ENCODE measurements at regions not wholly inside any gene's neighbourhood (a gene's known extent, or its start where the extent isn't known, plus 50 kb on each side); places are given as distances from the start of the nearest gene placed in this dataset.

DNA sequence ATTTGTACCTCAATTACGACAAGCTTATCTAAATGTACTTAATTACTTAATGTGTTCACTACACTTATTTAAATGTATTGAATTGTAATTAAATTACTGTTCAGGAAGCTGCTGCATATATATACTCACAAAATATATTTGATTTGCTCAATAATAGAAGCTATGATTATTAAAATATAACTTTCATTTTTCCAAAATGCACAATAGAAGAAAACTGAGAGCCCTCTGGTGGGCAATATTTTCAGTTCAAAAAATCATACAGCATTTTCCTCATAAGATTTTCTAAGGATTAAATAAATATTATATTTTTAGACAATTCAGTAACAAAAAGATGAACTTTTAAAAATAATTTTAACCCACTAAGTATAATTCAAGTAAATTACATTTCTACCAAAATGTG is 217.3 kb downstream of the DKK2 start:
- ChIA-PET CTCF (interaction anchor here (0.5 kb wide), 1 partner anchor 407 kb away, joined by 5 read pairs; no protein-coding TSS in a partner anchor), POLR2A (no interaction called here)
- no peaks in the 10 kb centered on the region for H3K4me1 ChIP-seq (ENCODE audit: control insufficient read depth, insufficient read depth, low read length)
- TF ChIP-seq ZNF626 (tag by site-specific recombination; IDR thresholded peaks at IDR 0.05): no peak
- TF ChIP-seq, protein P1, sequence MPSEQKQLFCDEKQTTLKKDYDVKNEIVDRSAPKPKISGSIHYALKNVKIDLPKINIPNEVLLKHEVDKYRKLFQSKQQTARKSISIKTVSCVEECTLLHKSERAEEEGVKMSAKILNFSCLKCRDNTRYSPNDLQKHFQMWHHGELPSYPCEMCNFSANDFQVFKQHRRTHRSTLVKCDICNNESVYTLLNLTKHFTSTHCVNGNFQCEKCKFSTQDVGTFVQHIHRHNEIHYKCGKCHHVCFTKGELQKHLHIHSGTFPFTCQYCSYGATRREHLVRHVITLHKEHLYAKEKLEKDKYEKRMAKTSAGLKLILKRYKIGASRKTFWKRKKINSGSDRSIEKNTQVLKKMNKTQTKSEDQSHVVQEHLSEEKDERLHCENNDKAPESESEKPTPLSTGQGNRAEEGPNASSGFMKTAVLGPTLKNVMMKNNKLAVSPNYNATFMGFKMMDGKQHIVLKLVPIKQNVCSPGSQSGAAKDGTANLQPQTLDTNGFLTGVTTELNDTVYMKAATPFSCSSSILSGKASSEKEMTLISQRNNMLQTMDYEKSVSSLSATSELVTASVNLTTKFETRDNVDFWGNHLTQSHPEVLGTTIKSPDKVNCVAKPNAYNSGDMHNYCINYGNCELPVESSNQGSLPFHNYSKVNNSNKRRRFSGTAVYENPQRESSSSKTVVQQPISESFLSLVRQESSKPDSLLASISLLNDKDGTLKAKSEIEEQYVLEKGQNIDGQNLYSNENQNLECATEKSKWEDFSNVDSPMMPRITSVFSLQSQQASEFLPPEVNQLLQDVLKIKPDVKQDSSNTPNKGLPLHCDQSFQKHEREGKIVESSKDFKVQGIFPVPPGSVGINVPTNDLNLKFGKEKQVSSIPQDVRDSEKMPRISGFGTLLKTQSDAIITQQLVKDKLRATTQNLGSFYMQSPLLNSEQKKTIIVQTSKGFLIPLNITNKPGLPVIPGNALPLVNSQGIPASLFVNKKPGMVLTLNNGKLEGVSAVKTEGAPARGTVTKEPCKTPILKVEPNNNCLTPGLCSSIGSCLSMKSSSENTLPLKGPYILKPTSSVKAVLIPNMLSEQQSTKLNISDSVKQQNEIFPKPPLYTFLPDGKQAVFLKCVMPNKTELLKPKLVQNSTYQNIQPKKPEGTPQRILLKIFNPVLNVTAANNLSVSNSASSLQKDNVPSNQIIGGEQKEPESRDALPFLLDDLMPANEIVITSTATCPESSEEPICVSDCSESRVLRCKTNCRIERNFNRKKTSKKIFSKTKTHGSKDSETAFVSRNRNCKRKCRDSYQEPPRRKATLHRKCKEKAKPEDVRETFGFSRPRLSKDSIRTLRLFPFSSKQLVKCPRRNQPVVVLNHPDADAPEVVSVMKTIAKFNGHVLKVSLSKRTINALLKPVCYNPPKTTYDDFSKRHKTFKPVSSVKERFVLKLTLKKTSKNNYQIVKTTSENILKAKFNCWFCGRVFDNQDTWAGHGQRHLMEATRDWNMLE (tag by site-specific recombination; conservative IDR thresholded peaks at IDR 0.05; ENCODE audit: low read depth): no peak
- no peak overlapping the region for H3K27ac ChIP-seq (ENCODE audit: extremely low read depth, low read depth, low read length)
- no peaks in the 10 kb centered on the region for H3K36me3 ChIP-seq (ENCODE audit: control insufficient read depth in 2 of 2, insufficient read depth in 1 of 2, low read length in 2 of 2)
- H3K4me3 ChIP-seq (ENCODE audit: low read depth, low read length): no peak overlapping the region
- no peaks in the 10 kb centered on the region for H3K9me3 ChIP-seq (ENCODE audit: control insufficient read depth, insufficient read depth, low read depth, low read length)

DNA sequence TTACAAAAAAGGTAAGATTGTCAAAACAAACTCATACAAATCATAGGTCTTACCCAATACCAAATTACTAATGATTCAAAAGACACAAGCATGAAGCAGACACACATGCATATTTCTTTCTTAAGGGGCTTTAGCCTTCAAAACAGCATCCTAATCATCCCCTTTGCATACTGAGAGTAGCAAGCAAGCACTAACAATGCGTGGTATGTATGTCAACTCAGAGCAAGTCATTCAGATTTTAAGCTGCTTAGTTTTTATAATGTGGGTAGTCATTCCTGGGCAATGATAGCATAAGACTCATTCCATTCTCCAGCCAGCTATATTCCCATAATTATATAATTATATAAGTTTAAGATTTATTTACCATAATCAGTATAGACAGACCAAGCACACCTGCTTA is 219.6 kb downstream of the DKK2 start:
- Histone ChIP-seq H3K4me3 (ENCODE audit: low read depth, low read length) (no peak overlapping the region), H3K36me3 (ENCODE audit: control insufficient read depth in 2 of 2, insufficient read depth in 1 of 2, low read length in 2 of 2) (no peaks in the 10 kb centered on the region), H3K27ac (ENCODE audit: extremely low read depth, low read depth, low read length) (no peak overlapping the region), H3K9me3 (ENCODE audit: control insufficient read depth, insufficient read depth, low read depth, low read length) (no peaks in the 10 kb centered on the region), H3K4me1 (ENCODE audit: control insufficient read depth, insufficient read depth, low read length) (no peaks in the 10 kb centered on the region)
- TF ChIP-seq TRIM28 (IDR thresholded peaks at IDR 0.05; ENCODE audit: borderline replicate concordance, low read length): no peak
- TF ChIP-seq SCRT1 (tag by site-specific recombination; IDR thresholded peaks at IDR 0.05; ENCODE audit: borderline replicate concordance): no peak
- TF ChIP-seq ZNF341 (tag by site-specific recombination; IDR thresholded peaks at IDR 0.05; ENCODE audit: low read depth): no peak
- TF ChIP-seq ZNF548 (tag by site-specific recombination; IDR thresholded peaks at IDR 0.05): no peak
- no peak for TF ChIP-seq ZNF623 (tag by site-specific recombination; IDR thresholded peaks at IDR 0.05)
- no peak for TF ChIP-seq ZNF544 (tag by site-specific recombination; IDR thresholded peaks at IDR 0.05)
- no peak for TF ChIP-seq ZNF175 (tag by site-specific recombination; IDR thresholded peaks at IDR 0.05)
- no peak for TF ChIP-seq ZBTB21 (tag by site-specific recombination; IDR thresholded peaks at IDR 0.05)
- no peak for TF ChIP-seq ZNF404 (tag by site-specific recombination; IDR thresholded peaks at IDR 0.05)
- POLR2A ChIA-PET: no interaction called here
- CTCF ChIA-PET: no interaction called here

- TF ChIP-seq SP2 (tag by site-specific recombination; IDR thresholded peaks at IDR 0.05) (no peak), EGR2 (tag by site-specific recombination; IDR thresholded peaks at IDR 0.05; ENCODE audit: low read depth) (peak; percentile 70), ZNF366 (tag by site-specific recombination; conservative IDR thresholded peaks at IDR 0.05) (peak; percentile 51), ZFHX2 (tag by site-specific recombination; conservative IDR thresholded peaks at IDR 0.05) (0 out of 2 replicates have a peak, but pooled peaks have one; percentile 21)
- TF ChIP-seq, protein P2, sequence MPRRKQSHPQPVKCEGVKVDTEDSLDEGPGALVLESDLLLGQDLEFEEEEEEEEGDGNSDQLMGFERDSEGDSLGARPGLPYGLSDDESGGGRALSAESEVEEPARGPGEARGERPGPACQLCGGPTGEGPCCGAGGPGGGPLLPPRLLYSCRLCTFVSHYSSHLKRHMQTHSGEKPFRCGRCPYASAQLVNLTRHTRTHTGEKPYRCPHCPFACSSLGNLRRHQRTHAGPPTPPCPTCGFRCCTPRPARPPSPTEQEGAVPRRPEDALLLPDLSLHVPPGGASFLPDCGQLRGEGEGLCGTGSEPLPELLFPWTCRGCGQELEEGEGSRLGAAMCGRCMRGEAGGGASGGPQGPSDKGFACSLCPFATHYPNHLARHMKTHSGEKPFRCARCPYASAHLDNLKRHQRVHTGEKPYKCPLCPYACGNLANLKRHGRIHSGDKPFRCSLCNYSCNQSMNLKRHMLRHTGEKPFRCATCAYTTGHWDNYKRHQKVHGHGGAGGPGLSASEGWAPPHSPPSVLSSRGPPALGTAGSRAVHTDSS (tag by site-specific recombination; IDR thresholded peaks at IDR 0.05): peak; percentile 62
- no peak overlapping the region for H3K4me3 ChIP-seq (ENCODE audit: low read depth, low read length)
- H3K36me3 ChIP-seq (ENCODE audit: control insufficient read depth in 2 of 2, insufficient read depth in 1 of 2, low read length in 2 of 2): no peaks in the 10 kb centered on the region
- CTCF ChIA-PET: no interaction called here
- POLR2A ChIA-PET: no interaction called here
- H3K27ac ChIP-seq (ENCODE audit: extremely low read depth, low read depth, low read length): no peak overlapping the region
- no peaks in the 10 kb centered on the region for H3K4me1 ChIP-seq (ENCODE audit: control insufficient read depth, insufficient read depth, low read length)
- no peaks in the 10 kb centered on the region for H3K9me3 ChIP-seq (ENCODE audit: control insufficient read depth, insufficient read depth, low read depth, low read length)
Measured at GRCh38 chr4:106810122-106810521, 226.0 kb downstream of the DKK2 start.
